Esophagus squamous epithelium (tissue), 4 donors: ENCODE measurements at regions not wholly inside any gene's neighbourhood (a gene's known extent, or its start where the extent isn't known, plus 50 kb on each side); places are given as distances from the start of the nearest gene placed in this dataset.

Source experiments
- CTCF ChIP-seq, 6 experiments: fragments of 450-650 bp in 4 of 6; fragments of 200-600 bp in 2 of 6; sonication (generic) in 2 of 6; IDR thresholded peaks; one replicate each; pipeline ENCODE4 v1.5.1; 2016 to 2019; ENCODE audit warnings: antibody characterized with exemption in 6 of 6, mild to moderate bottlenecking in 4 of 6, moderate library complexity in 4 of 6
- POLR2A ChIP-seq, 4 donors: fragments of 450-650 bp; IDR thresholded peaks; one replicate each; pipeline ENCODE4 v1.6.1; 2017; ENCODE audit warnings: antibody characterized with exemption in 4 of 4, mild to moderate bottlenecking in 4 of 4, moderate library complexity in 3 of 4

GRCh38 chr18:30333310-30333709 lies 709.2 kb downstream of the DSC3 start:
- TF ChIP-seq CTCF (IDR thresholded peaks at IDR 0.05) (no peak), POLR2A (IDR thresholded peaks at IDR 0.05) (no peak)
